CD8-positive, alpha-beta memory T cell (primary cell): ENCODE measurements at regions not wholly inside any gene's neighbourhood (a gene's known extent, or its start where the extent isn't known, plus 50 kb on each side); places are given as distances from the start of the nearest gene placed in this dataset.
A peak's percentile ranks its signal among the peaks of the same experiment; 100 is the strongest.

Experiments
- CTCF ChIA-PET: fragments of 350-600 bp; sonication (Branson Sonifier 250); formaldehyde crosslinking; loops from one replicate; lab custom pipeline; 2021; ENCODE audit warnings: antibody characterized with exemption; lab: Charles Lee
- POLR2A ChIA-PET: fragments of 350-600 bp; sonication (Branson Sonifier 250); formaldehyde crosslinking; loops from one replicate; lab custom pipeline; 2021; ENCODE audit warnings: antibody characterized with exemption; lab: Charles Lee
- DNase-seq, 5 donors: peaks; one replicate each; pipeline versions ENCODE4 v3.0.0 to v3.0.0-alpha.2; 2020 to 2022; ENCODE audit warnings: mixed read lengths in 1 of 5
- H3K27ac ChIP-seq: one replicate; pipeline ENCODE4 v1.7.0; 2013; ENCODE audit warnings: low read depth, mild to moderate bottlenecking, low read length, moderate library complexity
- H3K27me3 ChIP-seq: 2 replicates; pipeline ENCODE4 v1.7.0; 2013; ENCODE audit warnings: low read length, mild to moderate bottlenecking; ENCODE audit not compliant: insufficient read depth, poor library complexity, severe bottlenecking
- H3K36me3 ChIP-seq: 2 replicates; pipeline ENCODE4 v1.7.0; 2013; ENCODE audit warnings: mild to moderate bottlenecking, low read length, moderate library complexity; ENCODE audit not compliant: insufficient read depth
- H3K4me1 ChIP-seq: 2 replicates; pipeline ENCODE4 v1.7.0; 2013; ENCODE audit warnings: mild to moderate bottlenecking, low read length, moderate library complexity; ENCODE audit not compliant: insufficient read depth
- H3K4me3 ChIP-seq: 2 replicates; pipeline ENCODE4 v1.7.0; 2013; ENCODE audit warnings: mild to moderate bottlenecking, low read length
- H3K9me3 ChIP-seq: 2 replicates; pipeline ENCODE4 v1.7.0; 2013; ENCODE audit warnings: mild to moderate bottlenecking, low read length
- H3K27ac Mint-ChIP-seq, 8 donors: one replicate each; pipeline ENCODE4 v1.8.0; 2020 to 2021; ENCODE audit warnings: mixed read lengths in 8 of 8, mild to moderate bottlenecking in 6 of 8, inconsistent platforms in 3 of 8, moderate library complexity in 3 of 8
- H3K27me3 Mint-ChIP-seq, 2 donors: one replicate each; pipeline ENCODE4 v1.8.0; 2020 to 2021; ENCODE audit warnings: mixed read lengths in 2 of 2, mild to moderate bottlenecking in 1 of 2, moderate library complexity in 1 of 2
- H3K36me3 Mint-ChIP-seq, 3 donors: one replicate each; pipeline ENCODE4 v1.8.0; 2020 to 2021; ENCODE audit warnings: mixed read lengths in 3 of 3, inconsistent platforms in 1 of 3, mild to moderate bottlenecking in 1 of 3
- H3K4me1 Mint-ChIP-seq, 3 donors: one replicate each; pipeline ENCODE4 v1.8.0; 2020 to 2021; ENCODE audit warnings: mixed read lengths in 3 of 3, inconsistent platforms in 1 of 3, mild to moderate bottlenecking in 1 of 3
- H3K4me3 Mint-ChIP-seq, 7 donors: one replicate each; pipeline ENCODE4 v1.8.0; 2020 to 2021; ENCODE audit warnings: mixed read lengths in 7 of 7, mild to moderate bottlenecking in 6 of 7, moderate library complexity in 4 of 7, inconsistent platforms in 2 of 7
- H3K9me3 Mint-ChIP-seq, 5 donors: one replicate each; pipeline ENCODE4 v1.8.0; 2020 to 2022; ENCODE audit warnings: mixed read lengths in 5 of 5, mild to moderate bottlenecking in 3 of 5, moderate library complexity in 2 of 5, inconsistent platforms in 1 of 5

DNA sequence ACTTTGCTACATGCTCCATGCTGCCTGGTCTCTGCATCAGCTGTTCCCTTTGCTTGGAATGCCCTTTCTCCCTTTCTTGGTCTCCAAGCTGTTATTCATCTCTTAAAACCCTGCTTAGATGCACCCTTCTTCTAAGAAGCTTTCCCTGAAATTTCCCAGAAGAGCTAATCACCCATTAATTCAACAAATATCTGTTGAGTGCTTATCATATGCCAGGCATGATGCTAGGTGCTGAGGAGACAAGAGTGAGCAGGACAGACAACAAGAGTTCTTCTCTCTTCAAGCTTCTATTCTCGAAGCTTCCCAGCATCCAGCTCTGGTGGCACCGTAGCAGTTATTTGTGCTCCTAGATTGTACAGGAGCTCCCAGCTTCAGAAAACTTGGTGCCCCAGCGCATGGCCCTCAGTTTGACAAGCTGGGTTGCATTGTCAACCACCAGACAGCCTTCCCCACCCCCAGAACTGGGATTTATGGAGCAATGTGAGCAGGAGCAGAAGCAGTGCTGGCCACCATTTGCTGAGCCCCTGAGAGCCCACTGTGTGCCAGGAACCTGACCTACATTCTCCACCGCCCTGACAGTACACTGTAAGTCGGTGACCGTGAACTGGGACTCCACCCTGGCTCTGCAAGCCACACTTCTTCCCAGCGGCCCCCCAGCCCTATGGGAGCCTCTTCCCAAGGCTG is 68.0 kb upstream of the ACOT11 start:
- no peak overlapping the region for H3K27ac ChIP-seq
- no peak for DNase-seq
- no peaks in the 10 kb centered on the region for H3K27me3 ChIP-seq
- H3K4me3 ChIP-seq = no peak overlapping the region
- H3K36me3 Mint-ChIP-seq = no peaks in the 10 kb centered on the region
- H3K36me3 ChIP-seq = no peaks in the 10 kb centered on the region
- no peaks in the 10 kb centered on the region for H3K9me3 ChIP-seq
- peaks cover 74 to 82% (median 80%) of the 10 kb centered on the region in 3 donors for H3K4me1 Mint-ChIP-seq
- peak overlapping the region in 6 of 7 donors; percentile 26 to 81 (median 72) for H3K4me3 Mint-ChIP-seq
- CTCF ChIA-PET = interaction anchor here (0.8 to 6.3 kb wide), 3 partner anchors 8 to 398 kb away, joined by 3 to 48 read pairs (median 3); no protein-coding TSS in a partner anchor
- POLR2A ChIA-PET = interaction anchor here (1.7 kb wide), 1 partner anchor 20 kb away, joined by 6 read pairs; no protein-coding TSS in a partner anchor
- peaks cover 0 to 1% (median 0%) of the 10 kb centered on the region in 5 donors for H3K9me3 Mint-ChIP-seq
- no peaks in the 10 kb centered on the region for H3K27me3 Mint-ChIP-seq
- H3K4me1 ChIP-seq = peaks cover 59% of the 10 kb centered on the region
- peak overlapping the region; percentile 82 to 98 (median 92) for H3K27ac Mint-ChIP-seq

DNA sequence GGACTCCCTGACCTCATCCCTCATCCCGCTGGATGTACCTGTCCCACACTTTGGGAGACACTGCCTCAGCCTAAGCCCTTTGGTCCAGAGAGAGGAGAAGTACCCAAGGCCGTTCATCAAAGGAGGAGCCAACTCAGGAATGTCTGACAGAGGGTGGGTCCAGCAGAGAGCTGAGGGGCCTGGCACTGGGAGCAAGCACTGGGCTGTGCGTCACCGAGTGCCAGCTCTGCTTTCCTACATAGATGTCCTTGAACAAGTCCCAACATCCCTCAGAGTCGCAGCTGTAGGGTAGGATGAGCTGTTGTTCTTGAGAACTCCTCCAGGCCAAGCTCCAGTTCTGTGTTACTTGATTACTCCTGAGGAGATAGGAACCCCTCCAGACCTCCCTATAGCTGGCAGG is 68.8 kb upstream of the ACOT11 start:
- Mint-ChIP-seq H3K4me3 (peak overlapping the region in 5 of 7 donors; percentile 14 to 42 (median 27)), H3K27me3 (no peaks in the 10 kb centered on the region), H3K36me3 (no peaks in the 10 kb centered on the region), H3K4me1 (peaks cover 72 to 80% (median 78%) of the 10 kb centered on the region in 3 donors), H3K27ac (peak overlapping the region; percentile 55 to 98 (median 86)), H3K9me3 (peaks cover 0 to 1% (median 0%) of the 10 kb centered on the region in 5 donors)
- H3K4me1 ChIP-seq = peaks cover 64% of the 10 kb centered on the region
- no peaks in the 10 kb centered on the region for H3K27me3 ChIP-seq
- ChIA-PET CTCF (interaction anchor here (1.0 to 6.3 kb wide), 2 partner anchors 9 to 29 kb away, joined by 3 to 48 read pairs; no protein-coding TSS in a partner anchor), POLR2A (interaction anchor here (1.7 kb wide), 1 partner anchor 19 kb away, joined by 6 read pairs; no protein-coding TSS in a partner anchor)
- H3K4me3 ChIP-seq = no peak overlapping the region
- no peak overlapping the region for H3K27ac ChIP-seq
- DNase-seq = no peak
- H3K36me3 ChIP-seq = no peaks in the 10 kb centered on the region
- H3K9me3 ChIP-seq = no peaks in the 10 kb centered on the region

DNA sequence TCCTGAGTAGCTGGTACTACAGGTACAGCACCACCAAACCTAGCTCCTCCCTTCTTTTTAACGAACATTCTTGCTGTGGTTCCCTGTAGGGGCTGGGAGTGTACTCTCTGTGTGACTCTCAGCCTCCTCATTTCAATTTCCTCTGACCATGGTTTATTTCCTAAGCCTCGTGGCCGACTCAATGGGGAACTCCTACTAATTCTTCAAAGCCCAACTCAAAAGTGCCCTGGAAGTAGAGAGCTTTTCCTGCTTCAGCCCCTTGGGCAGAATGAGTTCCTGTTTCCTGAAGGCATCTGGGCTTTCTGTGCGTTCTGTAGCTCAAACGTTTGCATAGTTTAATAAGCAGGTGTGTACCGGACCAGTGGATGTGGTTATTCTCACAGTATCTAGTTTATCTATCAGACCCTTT is 70.9 kb upstream of the ACOT11 start:
- no peak overlapping the region for H3K4me3 ChIP-seq
- H3K9me3 Mint-ChIP-seq = no peaks in the 10 kb centered on the region
- H3K36me3 ChIP-seq = no peaks in the 10 kb centered on the region
- peaks cover 74 to 81% (median 79%) of the 10 kb centered on the region in 3 donors for H3K4me1 Mint-ChIP-seq
- DNase-seq = no peak
- ChIA-PET POLR2A (interaction anchor here (0.5 to 1.6 kb wide), 7 partner anchors 9 to 73 kb away, joined by 3 to 6 read pairs (median 4); partner anchors contain the start of gene SSBP3), CTCF (interaction anchor here (0.6 to 6.3 kb wide), 4 partner anchors 11 to 64 kb away, joined by 3 to 48 read pairs (median 4); no protein-coding TSS in a partner anchor)
- peak overlapping the region; percentile 54 to 99 (median 87) for H3K27ac Mint-ChIP-seq
- H3K4me1 ChIP-seq = peaks cover 67% of the 10 kb centered on the region
- no peaks in the 10 kb centered on the region for H3K27me3 ChIP-seq
- no peaks in the 10 kb centered on the region for H3K36me3 Mint-ChIP-seq
- peak overlapping the region; percentile 14 to 76 (median 52) for H3K4me3 Mint-ChIP-seq
- H3K9me3 ChIP-seq = no peaks in the 10 kb centered on the region
- no peaks in the 10 kb centered on the region for H3K27me3 Mint-ChIP-seq
- no peak overlapping the region for H3K27ac ChIP-seq

DNA sequence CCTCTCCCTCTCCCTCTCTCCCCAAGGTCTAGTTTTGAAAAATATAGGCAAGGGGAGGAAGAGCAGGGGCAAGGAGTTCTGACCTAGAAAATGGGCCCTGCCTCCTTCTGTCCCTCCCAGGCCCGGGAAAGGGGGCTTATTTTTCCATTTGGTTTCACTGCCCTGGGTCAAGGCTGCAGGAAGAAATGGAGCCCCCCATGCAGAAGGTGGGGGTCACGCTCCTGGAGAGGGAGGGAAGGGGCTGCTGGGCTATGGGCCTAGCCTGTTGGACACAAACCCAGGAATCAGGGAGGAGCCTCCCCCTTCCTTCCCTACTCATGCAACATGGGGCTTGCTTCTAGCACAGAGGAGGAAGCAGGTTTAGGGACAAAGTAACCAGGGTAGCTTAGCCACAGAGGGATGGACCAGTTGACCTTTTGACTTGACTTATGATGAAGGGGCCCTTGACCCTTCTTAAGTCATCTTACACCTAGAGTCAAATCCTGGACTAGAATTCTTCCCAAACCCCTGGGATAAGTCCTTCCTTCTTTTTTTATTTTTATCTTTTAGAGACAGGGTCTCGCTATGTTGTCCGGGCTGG is 70.4 kb upstream of the SSBP3 start:
- peaks cover 62% of the 10 kb centered on the region for H3K4me1 ChIP-seq
- Mint-ChIP-seq H3K27me3 (no peaks in the 10 kb centered on the region), H3K36me3 (no peaks in the 10 kb centered on the region), H3K27ac (peak overlapping the region; percentile 86 to 99 (median 95)), H3K4me3 (peak overlapping the region; percentile 70 to 79 (median 74)), H3K9me3 (no peaks in the 10 kb centered on the region), H3K4me1 (peaks cover 69 to 75% (median 74%) of the 10 kb centered on the region in 3 donors)
- no peaks in the 10 kb centered on the region for H3K36me3 ChIP-seq
- no peak overlapping the region for H3K27ac ChIP-seq
- no peaks in the 10 kb centered on the region for H3K27me3 ChIP-seq
- no peaks in the 10 kb centered on the region for H3K9me3 ChIP-seq
- H3K4me3 ChIP-seq = no peak overlapping the region
- ChIA-PET CTCF (interaction anchor here (0.6 to 6.3 kb wide), 3 partner anchors 11 to 64 kb away, joined by 3 to 48 read pairs (median 3); no protein-coding TSS in a partner anchor), POLR2A (interaction anchor here (0.5 to 1.7 kb wide), 8 partner anchors 10 to 72 kb away, joined by 3 to 8 read pairs (median 4); partner anchors contain the start of gene SSBP3)
- DNase-seq = no peak

DNA sequence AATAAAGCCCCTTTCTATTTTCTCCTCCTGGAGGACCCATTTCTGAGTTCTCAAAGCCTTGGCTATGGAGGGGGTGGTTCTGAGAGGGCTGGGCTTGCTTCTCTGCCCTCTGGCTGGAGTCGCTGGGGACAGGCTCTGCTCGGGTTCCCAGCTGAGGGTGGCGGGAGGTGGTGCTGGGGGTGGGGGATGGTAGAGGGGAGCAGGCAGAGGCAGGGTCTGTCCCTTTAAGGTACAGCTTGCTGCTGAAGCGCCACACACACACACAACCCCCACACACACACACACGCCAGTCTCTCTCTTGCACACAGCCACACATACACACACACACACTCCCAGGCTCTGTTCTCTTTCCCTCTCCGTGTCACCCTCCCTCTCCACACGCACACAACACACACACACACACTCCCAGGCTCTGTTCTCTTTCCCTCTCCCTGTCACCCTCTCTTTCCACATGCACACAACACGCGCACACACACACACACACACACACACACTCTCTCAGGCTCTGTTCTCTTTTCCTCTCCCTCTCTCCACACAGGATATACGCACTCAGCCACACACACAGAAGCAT is 69.8 kb upstream of the SSBP3 start:
- Histone ChIP-seq H3K9me3 (no peaks in the 10 kb centered on the region), H3K4me1 (peaks cover 56% of the 10 kb centered on the region), H3K36me3 (no peaks in the 10 kb centered on the region), H3K4me3 (no peak overlapping the region), H3K27ac (no peak overlapping the region), H3K27me3 (no peaks in the 10 kb centered on the region)
- CTCF ChIA-PET = interaction anchor here (6.3 kb wide), 1 partner anchor 12 kb away, joined by 48 read pairs; no protein-coding TSS in a partner anchor
- Mint-ChIP-seq H3K9me3 (no peaks in the 10 kb centered on the region), H3K4me1 (peaks cover 64 to 69% (median 68%) of the 10 kb centered on the region in 3 donors), H3K36me3 (no peaks in the 10 kb centered on the region), H3K27ac (peak overlapping the region; percentile 86 to 99 (median 96)), H3K27me3 (no peaks in the 10 kb centered on the region), H3K4me3 (peak overlapping the region; percentile 70 to 93 (median 78))
- POLR2A ChIA-PET = interaction anchor here (1.1 to 1.7 kb wide), 4 partner anchors 9 to 72 kb away, joined by 3 to 8 read pairs (median 4); no protein-coding TSS in a partner anchor
- no peak for DNase-seq

GRCh38 chr1:54475357-54475881 is 69.2 kb upstream of the SSBP3 start:
- Mint-ChIP-seq H3K4me3 (peak overlapping the region; percentile 70 to 93 (median 78)), H3K4me1 (peaks cover 57 to 63% (median 62%) of the 10 kb centered on the region in 3 donors), H3K27me3 (no peaks in the 10 kb centered on the region), H3K27ac (peak overlapping the region; percentile 86 to 99 (median 96)), H3K36me3 (no peaks in the 10 kb centered on the region), H3K9me3 (no peaks in the 10 kb centered on the region)
- ChIA-PET CTCF (interaction anchor here (6.3 kb wide), 1 partner anchor 12 kb away, joined by 48 read pairs; no protein-coding TSS in a partner anchor), POLR2A (interaction anchor here (0.6 to 1.7 kb wide), 5 partner anchors 10 to 100 kb away, joined by 3 to 8 read pairs (median 5); no protein-coding TSS in a partner anchor)
- H3K9me3 ChIP-seq = no peaks in the 10 kb centered on the region
- peaks cover 50% of the 10 kb centered on the region for H3K4me1 ChIP-seq
- peak overlapping the region; percentile 8 for H3K27ac ChIP-seq
- H3K27me3 ChIP-seq = no peaks in the 10 kb centered on the region
- DNase-seq = peak; percentile 48 to 83 (median 55)
- peak overlapping the region; percentile 84 for H3K4me3 ChIP-seq
- no peaks in the 10 kb centered on the region for H3K36me3 ChIP-seq
